Heart left ventricle (tissue), 13 donors: ENCODE measurements at regions not wholly inside any gene's neighbourhood (a gene's known extent, or its start where the extent isn't known, plus 50 kb on each side); places are given as distances from the start of the nearest gene placed in this dataset.

ENCODE experiments used
- POLR2A ChIP-seq, 2 donors: fragments of 450-650 bp; IDR thresholded peaks; one replicate each; pipeline ENCODE4 v1.6.1; 2017; ENCODE audit warnings: antibody characterized with exemption in 2 of 2, mild to moderate bottlenecking in 2 of 2, moderate library complexity in 2 of 2
- TF ChIP-seq, protein P1 (sequence below), 12 donors: fragments of 200-600 bp; sonication (generic) in 4 of 12; IDR thresholded peaks; one replicate each; pipeline versions ENCODE4 v1.5.0 to v1.8.0; 2018 to 2022; ENCODE audit warnings: antibody characterized with exemption in 12 of 12, mild to moderate bottlenecking in 5 of 12
- donor health status: ischemic (EF 13 %, LVEDD 7.1; RV severe dilation, severe dysfunction).
- donor health status: DM: no; HTN: yes; CAD: no.
- donor health status: DM: no; HTN: no; CAD: no.
- donor health status: ischemic (EF 25% LVEDD 6.9; RV normal size, moderate dysfunction).
- donor health status: ischemic (EF 25% LVEDD 5.7; RV mildly dilated, moderate dysfunction).
- donor health status: ischemic (EF 35%, LVEDD 5.7; RV mildly dilated, moderate dysfunction).
- donor health status: nonischemic (EF 11% LVEDD 7.7; RV severe dilation, severe dysfunction).
- donor health status: DM: yes; HTN: yes; CAD: no.
- donor health status: PGD.
- donor health status: ischemic (EF 29% LVEDD 5.4; RV normal size, mild dysfunction).
- donor health status: nonischemic (EF 23%, LVEDD 6.1; RV moderate dilation, normal function).

DNA sequence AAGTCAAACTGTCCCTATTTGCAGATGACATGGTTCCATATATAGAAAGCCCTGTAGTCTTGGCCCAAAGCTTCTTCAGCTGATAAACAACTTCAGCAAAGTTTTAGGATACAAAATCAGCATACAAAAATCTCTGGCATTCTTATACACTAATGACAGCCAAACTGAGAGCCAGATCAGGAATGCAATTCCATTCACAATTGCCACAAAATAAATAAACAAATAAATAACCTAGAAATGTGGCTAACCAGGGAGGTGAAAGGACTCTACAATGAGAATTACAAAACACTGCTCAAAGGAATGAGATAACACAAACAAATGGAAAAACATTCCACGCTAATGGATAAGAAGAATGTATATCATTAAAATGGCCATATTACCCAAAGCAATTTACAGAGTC, 52.9 kb upstream of the CXCL8 start:
- TF ChIP-seq, protein P1, sequence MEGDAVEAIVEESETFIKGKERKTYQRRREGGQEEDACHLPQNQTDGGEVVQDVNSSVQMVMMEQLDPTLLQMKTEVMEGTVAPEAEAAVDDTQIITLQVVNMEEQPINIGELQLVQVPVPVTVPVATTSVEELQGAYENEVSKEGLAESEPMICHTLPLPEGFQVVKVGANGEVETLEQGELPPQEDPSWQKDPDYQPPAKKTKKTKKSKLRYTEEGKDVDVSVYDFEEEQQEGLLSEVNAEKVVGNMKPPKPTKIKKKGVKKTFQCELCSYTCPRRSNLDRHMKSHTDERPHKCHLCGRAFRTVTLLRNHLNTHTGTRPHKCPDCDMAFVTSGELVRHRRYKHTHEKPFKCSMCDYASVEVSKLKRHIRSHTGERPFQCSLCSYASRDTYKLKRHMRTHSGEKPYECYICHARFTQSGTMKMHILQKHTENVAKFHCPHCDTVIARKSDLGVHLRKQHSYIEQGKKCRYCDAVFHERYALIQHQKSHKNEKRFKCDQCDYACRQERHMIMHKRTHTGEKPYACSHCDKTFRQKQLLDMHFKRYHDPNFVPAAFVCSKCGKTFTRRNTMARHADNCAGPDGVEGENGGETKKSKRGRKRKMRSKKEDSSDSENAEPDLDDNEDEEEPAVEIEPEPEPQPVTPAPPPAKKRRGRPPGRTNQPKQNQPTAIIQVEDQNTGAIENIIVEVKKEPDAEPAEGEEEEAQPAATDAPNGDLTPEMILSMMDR (IDR thresholded peaks at IDR 0.05), result no peak
- no peak for TF ChIP-seq POLR2A (IDR thresholded peaks at IDR 0.05)
